ENCODE measurements at regions not wholly inside any gene's neighbourhood (a gene's known extent, or its start where the extent isn't known, plus 50 kb on each side); places are given as distances from the start of the nearest gene placed in this dataset.
"Not testable (repeated sequence)": the region's sequence is repeated elsewhere in the genome, so short reads cannot be mapped to it uniquely, and the experiment has no call there.

DNA sequence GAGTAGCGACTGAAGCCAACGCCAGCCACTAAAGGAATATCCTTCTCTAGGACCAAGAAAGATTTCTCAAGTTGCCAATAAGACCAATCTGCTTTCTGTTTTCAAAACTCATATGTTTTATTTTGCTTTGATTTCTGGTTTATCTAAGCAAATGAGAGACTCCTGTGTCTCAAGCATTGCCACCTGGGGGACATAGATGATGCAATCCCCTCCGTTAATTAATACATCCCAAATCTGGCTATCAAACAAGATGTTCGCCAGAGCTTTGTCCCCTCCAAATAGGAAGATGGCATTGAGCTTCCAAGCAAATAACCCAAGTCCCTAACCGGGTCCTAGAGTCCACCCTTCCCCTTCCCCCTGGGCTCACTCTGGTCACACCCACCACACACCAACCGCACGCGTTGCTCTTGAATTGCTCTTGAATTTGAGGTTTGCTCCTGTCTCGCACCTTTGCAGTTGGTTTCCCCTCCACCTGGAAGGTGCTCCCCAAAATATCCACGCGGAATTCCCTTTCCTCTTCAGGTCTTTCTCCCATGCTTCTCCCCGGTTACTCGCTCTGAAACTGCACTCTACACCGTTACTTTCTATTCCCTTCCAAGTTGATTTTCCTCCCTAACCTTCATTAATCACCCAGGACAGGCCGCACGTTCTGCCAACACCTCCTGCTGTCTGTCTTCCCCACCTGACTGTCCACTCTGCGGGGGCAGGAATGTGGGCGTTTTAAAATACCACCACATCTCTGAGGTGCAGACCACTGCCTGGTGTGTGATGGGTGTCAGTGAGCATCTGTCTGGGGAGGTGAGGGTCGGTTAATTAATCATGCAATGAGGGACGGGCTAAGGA, 64.1 kb upstream of the RNF32 start:
- Histone ChIP-seq H3K9me3 (ENCODE audit: severe bottlenecking) (no peaks in the 10 kb centered on the region), H3K27ac (ENCODE audit: poor library complexity, severe bottlenecking) (no peak overlapping the region), H3K4me3 (ENCODE audit: severe bottlenecking) (no peak overlapping the region), H3K27me3 (ENCODE audit: insufficient read depth, poor library complexity, severe bottlenecking) (no peaks in the 10 kb centered on the region), H3K36me3 (ENCODE audit: low read depth) (no peaks in the 10 kb centered on the region), H3K4me1 (ENCODE audit: insufficient read depth, poor library complexity, severe bottlenecking) (no peaks in the 10 kb centered on the region)
- TF ChIP-seq CTCF (IDR thresholded peaks at IDR 0.05; ENCODE audit: poor library complexity, severe bottlenecking), result no peak
- no peak for ATAC-seq (ENCODE audit: low read depth)
- no peak for DNase-seq (ENCODE audit: low spot score)

DNA sequence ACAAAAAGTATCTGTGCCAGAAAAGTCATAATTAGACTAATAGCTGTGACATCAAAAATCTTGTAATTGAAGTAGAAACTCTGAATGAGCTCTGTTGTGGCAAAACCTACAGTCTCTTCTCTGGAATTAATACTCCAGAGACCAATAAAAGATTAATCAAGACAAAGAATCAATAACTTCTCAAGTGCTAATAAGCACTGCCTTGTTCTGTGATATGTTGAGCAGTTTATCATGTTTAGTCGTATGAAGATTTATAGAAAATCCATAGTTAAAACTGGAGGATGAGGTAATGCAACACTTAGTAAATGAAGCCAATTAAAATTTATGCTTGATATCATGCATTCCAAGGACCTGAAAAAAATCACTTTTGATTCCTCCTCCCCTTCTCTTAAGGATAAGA, 72.3 kb upstream of the RNF32 start:
- no peak overlapping the region for H3K27ac ChIP-seq (ENCODE audit: poor library complexity, severe bottlenecking)
- H3K36me3 ChIP-seq (ENCODE audit: low read depth), result no peaks in the 10 kb centered on the region
- H3K4me3 ChIP-seq (ENCODE audit: severe bottlenecking), result no peak overlapping the region
- no peaks in the 10 kb centered on the region for H3K27me3 ChIP-seq (ENCODE audit: insufficient read depth, poor library complexity, severe bottlenecking)
- no peak for TF ChIP-seq CTCF (IDR thresholded peaks at IDR 0.05; ENCODE audit: poor library complexity, severe bottlenecking)
- ATAC-seq (ENCODE audit: low read depth) (no peak), DNase-seq (ENCODE audit: low spot score) (no peak)
- H3K4me1 ChIP-seq (ENCODE audit: insufficient read depth, poor library complexity, severe bottlenecking), result no peaks in the 10 kb centered on the region
- no peaks in the 10 kb centered on the region for H3K9me3 ChIP-seq (ENCODE audit: severe bottlenecking)

- ATAC-seq (ENCODE audit: low read depth), result no peak
- H3K4me1 ChIP-seq (ENCODE audit: insufficient read depth, poor library complexity, severe bottlenecking), result no peaks in the 10 kb centered on the region
- H3K9me3 ChIP-seq (ENCODE audit: severe bottlenecking), result no peaks in the 10 kb centered on the region
- no peaks in the 10 kb centered on the region for H3K27me3 ChIP-seq (ENCODE audit: insufficient read depth, poor library complexity, severe bottlenecking)
- no peak overlapping the region for H3K4me3 ChIP-seq (ENCODE audit: severe bottlenecking)
- H3K27ac ChIP-seq (ENCODE audit: poor library complexity, severe bottlenecking), result no peak overlapping the region
- H3K36me3 ChIP-seq (ENCODE audit: low read depth), result no peaks in the 10 kb centered on the region
- DNase-seq (ENCODE audit: low spot score), result no peak
- TF ChIP-seq CTCF (IDR thresholded peaks at IDR 0.05; ENCODE audit: poor library complexity, severe bottlenecking), result no peak
Observed at GRCh38 chr7:156566812-156567549, 73.6 kb upstream of the RNF32 start.

DNA sequence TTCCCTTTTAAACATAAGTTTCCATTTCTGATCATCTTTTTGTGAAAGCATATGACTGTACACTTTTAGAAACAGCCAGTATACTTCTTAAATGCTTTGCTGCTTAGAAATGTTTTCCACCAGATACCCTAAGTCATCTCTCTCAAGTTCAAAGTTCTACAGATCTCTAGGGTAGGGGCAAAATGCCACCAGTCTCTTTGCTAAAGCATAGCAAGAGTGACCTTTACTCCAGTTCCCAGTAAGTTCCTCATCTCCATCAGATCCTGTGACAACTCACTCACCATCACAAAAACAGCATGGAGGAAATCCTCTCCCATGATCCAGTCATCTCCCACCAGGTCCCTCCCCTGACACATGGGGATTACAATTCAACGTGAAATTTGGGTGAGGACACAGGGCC, 75.6 kb upstream of the RNF32 start:
- H3K9me3 ChIP-seq (ENCODE audit: severe bottlenecking); H3K4me1 ChIP-seq (ENCODE audit: insufficient read depth, poor library complexity, severe bottlenecking); H3K36me3 ChIP-seq (ENCODE audit: low read depth); DNase-seq (ENCODE audit: low spot score); H3K4me3 ChIP-seq (ENCODE audit: severe bottlenecking); H3K27ac ChIP-seq (ENCODE audit: poor library complexity, severe bottlenecking); H3K27me3 ChIP-seq (ENCODE audit: insufficient read depth, poor library complexity, severe bottlenecking); ATAC-seq (ENCODE audit: low read depth): not testable (repeated sequence)

GRCh38 chr7:156560696-156561095, 79.9 kb upstream of the RNF32 start:
- H3K36me3 ChIP-seq (ENCODE audit: low read depth), result no peaks in the 10 kb centered on the region
- H3K9me3 ChIP-seq (ENCODE audit: severe bottlenecking), result no peaks in the 10 kb centered on the region
- no peak overlapping the region for H3K4me3 ChIP-seq (ENCODE audit: severe bottlenecking)
- ATAC-seq (ENCODE audit: low read depth) (no peak), DNase-seq (ENCODE audit: low spot score) (no peak)
- H3K27ac ChIP-seq (ENCODE audit: poor library complexity, severe bottlenecking), result no peak overlapping the region
- H3K4me1 ChIP-seq (ENCODE audit: insufficient read depth, poor library complexity, severe bottlenecking), result no peaks in the 10 kb centered on the region
- TF ChIP-seq CTCF (IDR thresholded peaks at IDR 0.05; ENCODE audit: poor library complexity, severe bottlenecking), result no peak
- H3K27me3 ChIP-seq (ENCODE audit: insufficient read depth, poor library complexity, severe bottlenecking), result no peaks in the 10 kb centered on the region

Data from RWPE2 (cell line).